MV-4-11 (cell line): ENCODE measurements at regions not wholly inside any gene's neighbourhood (a gene's known extent, or its start where the extent isn't known, plus 50 kb on each side); places are given as distances from the start of the nearest gene placed in this dataset.

Experiments
- DNase-seq: peaks from one replicate; lab custom pipeline; 2025; lab: John Stamatoyannopoulos, UW

GRCh38 chr4:45985038-45985437 is 138.8 kb downstream of the GABRG1 start:
- no peak for DNase-seq

GRCh38 chr4:45971108-45971507 is 152.7 kb downstream of the GABRG1 start:
- DNase-seq: no peak

- DNase-seq: no peak
These were observed 166.5 kb downstream of the GABRG1 start for GRCh38 chr4:45957353-45957752.

- no peak for DNase-seq
These were observed 169.6 kb downstream of the GABRG1 start for GRCh38 chr4:45954276-45954675.

- no peak for DNase-seq
These were observed 172.7 kb downstream of the GABRG1 start for GRCh38 chr4:45951153-45951552.

- DNase-seq: no peak
These were observed 177.2 kb downstream of the GABRG1 start for GRCh38 chr4:45946699-45947098.

GRCh38 chr4:45944000-45944399 is 179.9 kb downstream of the GABRG1 start:
- DNase-seq: no peak

- DNase-seq: no peak
These were observed 184.8 kb downstream of the GABRG1 start for GRCh38 chr4:45939056-45939455.

GRCh38 chr4:45931154-45931553 is 192.7 kb downstream of the GABRG1 start:
- no peak for DNase-seq

- no peak for DNase-seq
These were observed 196.2 kb downstream of the GABRG1 start for GRCh38 chr4:45927641-45928040.

- no peak for DNase-seq
These were observed 198.0 kb downstream of the GABRG1 start for GRCh38 chr4:45925809-45926208.

- DNase-seq: no peak
These were observed 203.0 kb downstream of the GABRG1 start for GRCh38 chr4:45920861-45921260.

GRCh38 chr4:45910511-45910910 is 213.3 kb downstream of the GABRG1 start:
- DNase-seq: no peak

- peak; percentile 87 for DNase-seq
These were observed 225.8 kb downstream of the GABRG1 start for GRCh38 chr4:45897946-45898585.

GRCh38 chr4:45883421-45883820 is 240.4 kb downstream of the GABRG1 start:
- DNase-seq: no peak

GRCh38 chr4:45876235-45876890 is 247.5 kb downstream of the GABRG1 start:
- no peak for DNase-seq

GRCh38 chr4:45869184-45869583 is 254.7 kb downstream of the GABRG1 start:
- DNase-seq: no peak

- peak; percentile 4 for DNase-seq
These were observed 258.1 kb downstream of the GABRG1 start for GRCh38 chr4:45865781-45866180.

- DNase-seq: no peak
These were observed 268.0 kb downstream of the GABRG1 start for GRCh38 chr4:45855857-45856256.

GRCh38 chr4:45846016-45846415 is 277.8 kb downstream of the GABRG1 start:
- no peak for DNase-seq

- DNase-seq: no peak
These were observed 282.1 kb downstream of the GABRG1 start for GRCh38 chr4:45841791-45842190.

- peak; percentile 20 for DNase-seq
These were observed 292.2 kb downstream of the GABRG1 start for GRCh38 chr4:45831692-45832091.

GRCh38 chr4:45803994-45804393 is 319.9 kb downstream of the GABRG1 start:
- DNase-seq: no peak

GRCh38 chr4:45795135-45795534 is 328.7 kb downstream of the GABRG1 start:
- DNase-seq: no peak
